HCT116 (cell line): ENCODE measurements at regions not wholly inside any gene's neighbourhood (a gene's known extent, or its start where the extent isn't known, plus 50 kb on each side); places are given as distances from the start of the nearest gene placed in this dataset.
"Not testable (repeated sequence)": the region's sequence is repeated elsewhere in the genome, so short reads cannot be mapped to it uniquely, and the experiment has no call there.

Experiments
- ELF1 ChIP-seq: IDR thresholded peaks from 2 replicates; pipeline ENCODE4 v1.6.1; 2012; ENCODE audit warnings: low read depth, borderline replicate concordance
- EZH2 ChIP-seq: fragments of 200-600 bp; sonication (generic); IDR thresholded peaks from 2 replicates; pipeline ENCODE4 v1.6.1; 2017; ENCODE audit warnings: antibody characterized with exemption, mixed run types
- JUND ChIP-seq: IDR thresholded peaks from 2 replicates; pipeline ENCODE4 v1.6.1; 2012
- MAX ChIP-seq: IDR thresholded peaks from 2 replicates; pipeline ENCODE4 v1.6.1; 2012
- POLR2A ChIP-seq: IDR thresholded peaks from 2 replicates; pipeline ENCODE4 v1.7.0; 2011; ENCODE audit warnings: borderline replicate concordance; ENCODE audit not compliant: insufficient read depth, insufficient read length; ENCODE audit errors: extremely low read depth
- POLR2AphosphoS5 ChIP-seq: IDR thresholded peaks from 2 replicates; pipeline ENCODE4 v1.6.1; 2011; ENCODE audit warnings: mild to moderate bottlenecking, low read depth, low read length, moderate library complexity
- SP1 ChIP-seq: IDR thresholded peaks from 2 replicates; pipeline ENCODE4 v1.6.1; 2012; ENCODE audit warnings: low read depth
- TCF7L2 ChIP-seq: IDR thresholded peaks from 2 replicates; pipeline ENCODE4 v1.7.0; 2011; ENCODE audit warnings: borderline replicate concordance, inconsistent platforms; ENCODE audit not compliant: insufficient read depth, insufficient read length; ENCODE audit errors: extremely low read depth
- YY1 ChIP-seq: IDR thresholded peaks from 2 replicates; pipeline ENCODE4 v1.6.1; 2011; ENCODE audit warnings: low read length, low read depth, moderate library complexity, mild to moderate bottlenecking; ENCODE audit not compliant: insufficient replicate concordance; ENCODE audit errors: extremely low read depth
- ZFX ChIP-seq: fragments of 450-650 bp; IDR thresholded peaks from 2 replicates; pipeline ENCODE4 v1.6.1; 2017
- ZNF274 ChIP-seq: fragments of 200-500 bp; sonication (Bioruptor generic); IDR thresholded peaks from 2 replicates; pipeline ENCODE4 v1.6.1; 2014; ENCODE audit warnings: mild to moderate bottlenecking, low read depth, low read length, inconsistent platforms
- TF ChIP-seq, protein P1 (sequence below), 3 experiments: fragments of 200-600 bp in 1 of 3; sonication (generic) in 1 of 3; IDR thresholded peaks in 2 of 3; conservative IDR thresholded peaks in 1 of 3; 2 replicates each; pipeline ENCODE4 v1.5.1; 2012 to 2017; ENCODE audit warnings: low read depth in 2 of 3, low read length in 2 of 3, antibody characterized with exemption in 1 of 3, borderline replicate concordance in 1 of 3, control low read depth in 1 of 3, mild to moderate bottlenecking in 1 of 3, mixed read lengths in 1 of 3, mixed run types in 1 of 3, moderate library complexity in 1 of 3; ENCODE audit not compliant: insufficient read depth in 1 of 3
- TF ChIP-seq, protein P2 (sequence below): IDR thresholded peaks from 2 replicates; pipeline ENCODE4 v1.6.1; 2011; ENCODE audit warnings: mild to moderate bottlenecking, low read length, moderate library complexity; ENCODE audit not compliant: insufficient replicate concordance; ENCODE audit errors: extremely low read depth

- TF ChIP-seq POLR2A, POLR2AphosphoS5, EZH2, ZNF274, ELF1, ZFX, YY1, MAX, TCF7L2, SP1, JUND: not testable (repeated sequence)
- TF ChIP-seq, protein P1, sequence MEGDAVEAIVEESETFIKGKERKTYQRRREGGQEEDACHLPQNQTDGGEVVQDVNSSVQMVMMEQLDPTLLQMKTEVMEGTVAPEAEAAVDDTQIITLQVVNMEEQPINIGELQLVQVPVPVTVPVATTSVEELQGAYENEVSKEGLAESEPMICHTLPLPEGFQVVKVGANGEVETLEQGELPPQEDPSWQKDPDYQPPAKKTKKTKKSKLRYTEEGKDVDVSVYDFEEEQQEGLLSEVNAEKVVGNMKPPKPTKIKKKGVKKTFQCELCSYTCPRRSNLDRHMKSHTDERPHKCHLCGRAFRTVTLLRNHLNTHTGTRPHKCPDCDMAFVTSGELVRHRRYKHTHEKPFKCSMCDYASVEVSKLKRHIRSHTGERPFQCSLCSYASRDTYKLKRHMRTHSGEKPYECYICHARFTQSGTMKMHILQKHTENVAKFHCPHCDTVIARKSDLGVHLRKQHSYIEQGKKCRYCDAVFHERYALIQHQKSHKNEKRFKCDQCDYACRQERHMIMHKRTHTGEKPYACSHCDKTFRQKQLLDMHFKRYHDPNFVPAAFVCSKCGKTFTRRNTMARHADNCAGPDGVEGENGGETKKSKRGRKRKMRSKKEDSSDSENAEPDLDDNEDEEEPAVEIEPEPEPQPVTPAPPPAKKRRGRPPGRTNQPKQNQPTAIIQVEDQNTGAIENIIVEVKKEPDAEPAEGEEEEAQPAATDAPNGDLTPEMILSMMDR (IDR thresholded peaks at IDR 0.05 in 2 of 3, conservative IDR thresholded peaks at IDR 0.05 in 1 of 3; ENCODE audit: borderline replicate concordance in 1 of 3, insufficient read depth in 1 of 3, low read depth in 2 of 3, low read length in 2 of 3), result not testable (repeated sequence)
- TF ChIP-seq, protein P2, sequence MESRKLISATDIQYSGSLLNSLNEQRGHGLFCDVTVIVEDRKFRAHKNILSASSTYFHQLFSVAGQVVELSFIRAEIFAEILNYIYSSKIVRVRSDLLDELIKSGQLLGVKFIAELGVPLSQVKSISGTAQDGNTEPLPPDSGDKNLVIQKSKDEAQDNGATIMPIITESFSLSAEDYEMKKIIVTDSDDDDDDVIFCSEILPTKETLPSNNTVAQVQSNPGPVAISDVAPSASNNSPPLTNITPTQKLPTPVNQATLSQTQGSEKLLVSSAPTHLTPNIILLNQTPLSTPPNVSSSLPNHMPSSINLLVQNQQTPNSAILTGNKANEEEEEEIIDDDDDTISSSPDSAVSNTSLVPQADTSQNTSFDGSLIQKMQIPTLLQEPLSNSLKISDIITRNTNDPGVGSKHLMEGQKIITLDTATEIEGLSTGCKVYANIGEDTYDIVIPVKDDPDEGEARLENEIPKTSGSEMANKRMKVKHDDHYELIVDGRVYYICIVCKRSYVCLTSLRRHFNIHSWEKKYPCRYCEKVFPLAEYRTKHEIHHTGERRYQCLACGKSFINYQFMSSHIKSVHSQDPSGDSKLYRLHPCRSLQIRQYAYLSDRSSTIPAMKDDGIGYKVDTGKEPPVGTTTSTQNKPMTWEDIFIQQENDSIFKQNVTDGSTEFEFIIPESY, result not testable (repeated sequence)
These were observed 188.4 kb upstream of the TPTE start for GRCh38 chr21:10332935-10333334.
